ENCODE measurements at regions not wholly inside any gene's neighbourhood (a gene's known extent, or its start where the extent isn't known, plus 50 kb on each side); places are given as distances from the start of the nearest gene placed in this dataset.
A peak's percentile ranks its signal among the peaks of the same experiment; 100 is the strongest.

- Histone ChIP-seq H3K36me3 (no peaks in the 10 kb centered on the region), H3K4me1 (no peaks in the 10 kb centered on the region), H3K9me3 (no peaks in the 10 kb centered on the region), H3K4me3 (no peak overlapping the region), H3K27me3 (no peaks in the 10 kb centered on the region), H3K27ac (no peak overlapping the region)
- TF ChIP-seq CTCF (IDR thresholded peaks at IDR 0.05), result no peak
- intact Hi-C loops (cut with DNase I), result no loop called here
- DNase-seq (no peak), ATAC-seq (peak; percentile 71)
Observed at GRCh38 chr9:12350775-12351174, 342.4 kb upstream of the TYRP1 start.

- TF ChIP-seq CTCF (IDR thresholded peaks at IDR 0.05), result no peak
- intact Hi-C loops (cut with DNase I), result no loop called here
- DNase-seq (no peak), ATAC-seq (peak; percentile 67)
- Histone ChIP-seq H3K36me3 (no peaks in the 10 kb centered on the region), H3K27ac (no peak overlapping the region), H3K27me3 (no peaks in the 10 kb centered on the region), H3K4me1 (no peaks in the 10 kb centered on the region), H3K4me3 (no peak overlapping the region), H3K9me3 (no peaks in the 10 kb centered on the region)
Observed at GRCh38 chr9:12351293-12352044, 341.7 kb upstream of the TYRP1 start.

GRCh38 chr9:12352045-12352315 is 341.2 kb upstream of the TYRP1 start:
- H3K9me3 ChIP-seq, result no peaks in the 10 kb centered on the region
- H3K4me3 ChIP-seq, result no peak overlapping the region
- intact Hi-C loops (cut with DNase I), result no loop called here
- H3K27me3 ChIP-seq, result no peaks in the 10 kb centered on the region
- no peak overlapping the region for H3K27ac ChIP-seq
- H3K4me1 ChIP-seq, result no peaks in the 10 kb centered on the region
- no peak for TF ChIP-seq CTCF (IDR thresholded peaks at IDR 0.05)
- no peaks in the 10 kb centered on the region for H3K36me3 ChIP-seq
- ATAC-seq (no peak), DNase-seq (no peak)

- no peaks in the 10 kb centered on the region for H3K9me3 ChIP-seq
- no peaks in the 10 kb centered on the region for H3K36me3 ChIP-seq
- TF ChIP-seq CTCF (IDR thresholded peaks at IDR 0.05), result no peak
- intact Hi-C loops (cut with DNase I), result no loop called here
- H3K4me1 ChIP-seq, result no peaks in the 10 kb centered on the region
- no peak overlapping the region for H3K27ac ChIP-seq
- H3K27me3 ChIP-seq, result no peaks in the 10 kb centered on the region
- H3K4me3 ChIP-seq, result no peak overlapping the region
- DNase-seq (no peak), ATAC-seq (no peak)
Observed at GRCh38 chr9:12363439-12363838, 329.7 kb upstream of the TYRP1 start.

GRCh38 chr9:12368569-12368968 is 324.6 kb upstream of the TYRP1 start:
- no peaks in the 10 kb centered on the region for H3K4me1 ChIP-seq
- intact Hi-C loops (cut with DNase I), result no loop called here
- no peak for TF ChIP-seq CTCF (IDR thresholded peaks at IDR 0.05)
- DNase-seq (no peak), ATAC-seq (no peak)
- no peaks in the 10 kb centered on the region for H3K27me3 ChIP-seq
- H3K9me3 ChIP-seq, result no peaks in the 10 kb centered on the region
- no peak overlapping the region for H3K27ac ChIP-seq
- no peak overlapping the region for H3K4me3 ChIP-seq
- H3K36me3 ChIP-seq, result no peaks in the 10 kb centered on the region

Data from left lung (tissue), 4 donors.